PC-3 (cell line): ENCODE measurements at regions not wholly inside any gene's neighbourhood (a gene's known extent, or its start where the extent isn't known, plus 50 kb on each side); places are given as distances from the start of the nearest gene placed in this dataset.

Experiments used
- ATAC-seq: fragments of 200-7000 bp; cut with Tn5 transposase; 2 replicates; pipeline ENCODE4 v1.9.1; 2020; ENCODE audit warnings: mild to moderate bottlenecking, moderate library complexity
- BruUV-seq: library from RNA; stranded (reverse); fragments of 400-500 nt; replicated peaks from 2 replicates; lab custom pipeline; 2021; lab: Mats Ljungman, UMichigan
- CTCF ChIA-PET: fragments of 300-600 bp; sonication (Branson Sonifier 250); formaldehyde crosslinking; loops from one replicate; lab custom pipeline; 2022; ENCODE audit warnings: antibody characterized with exemption; lab: Charles Lee
- POLR2A ChIA-PET: fragments of 300-600 bp; sonication (Branson Sonifier 250); formaldehyde crosslinking; loops from one replicate; lab custom pipeline; 2022; ENCODE audit warnings: antibody characterized with exemption; ENCODE audit not compliant: unreplicated experiment; lab: Charles Lee
- DNase-seq: peaks from one replicate; pipeline ENCODE4 v3.0.0-alpha.2; 2015
- H2AFZ ChIP-seq: fragments of 300-600 bp; sonication (generic); 2 replicates; pipeline ENCODE4 v1.6.0; 2016; ENCODE audit warnings: antibody characterized with exemption, low read length
- H3F3A ChIP-seq: fragments of 300-600 bp; sonication (generic); one replicate; pipeline ENCODE4 v1.6.0; 2017; ENCODE audit warnings: antibody characterized with exemption, low read length, control low read depth, mild to moderate bottlenecking; ENCODE audit not compliant: unreplicated experiment
- H3K27ac ChIP-seq: fragments of 300-600 bp; sonication (generic); 2 replicates; pipeline ENCODE4 v1.5.1; 2016; ENCODE audit warnings: mild to moderate bottlenecking, low read length
- H3K27me3 ChIP-seq: fragments of 300-600 bp; sonication (generic); 2 replicates; pipeline ENCODE4 v1.6.1; 2016; ENCODE audit warnings: low read length, mixed read lengths
- H3K36me3 ChIP-seq: fragments of 300-600 bp; sonication (generic); 2 replicates; pipeline ENCODE4 v1.6.1; 2016; ENCODE audit warnings: low read depth, mixed run types, low read length, mixed read lengths
- H3K4me1 ChIP-seq: fragments of 300-600 bp; sonication (generic); 2 replicates; pipeline ENCODE4 v1.5.1; 2016; ENCODE audit warnings: low read length; ENCODE audit not compliant: insufficient read depth
- H3K4me2 ChIP-seq: fragments of 300-600 bp; sonication (generic); 2 replicates; pipeline ENCODE4 v1.6.0; 2016; ENCODE audit warnings: low read length
- H3K4me3 ChIP-seq: fragments of 300-600 bp; sonication (generic); 2 replicates; pipeline ENCODE4 v1.5.1; 2016; ENCODE audit warnings: mild to moderate bottlenecking, low read length, mixed read lengths
- H3K79me2 ChIP-seq: fragments of 300-600 bp; sonication (generic); 2 replicates; pipeline ENCODE4 v1.6.1; 2017; ENCODE audit warnings: low read length, mixed read lengths
- H3K9ac ChIP-seq: fragments of 300-600 bp; sonication (generic); 2 replicates; pipeline ENCODE4 v1.6.0; 2016; ENCODE audit warnings: mild to moderate bottlenecking, low read length
- H3K9me2 ChIP-seq: fragments of 300-600 bp; sonication (generic); replicated peaks from 2 replicates; pipeline ENCODE4 v1.6.1; 2016; ENCODE audit warnings: mixed run types, low read length, mixed read lengths
- H3K9me3 ChIP-seq: fragments of 300-600 bp; sonication (generic); 2 replicates; pipeline ENCODE4 v1.6.1; 2016; ENCODE audit warnings: low read length, mixed read lengths
- H4K20me1 ChIP-seq: fragments of 300-600 bp; sonication (generic); 2 replicates; pipeline ENCODE4 v1.6.1; 2016; ENCODE audit warnings: low read length, mixed read lengths
- CTCF ChIP-seq: fragments of 300-600 bp; sonication (generic); conservative IDR thresholded peaks from 2 replicates; pipeline ENCODE4 v1.5.1; 2017; ENCODE audit warnings: antibody characterized with exemption, low read depth, mild to moderate bottlenecking, low read length
- EZH2 ChIP-seq: fragments of 300-600 bp; sonication (generic); IDR thresholded peaks from one replicate; pipeline ENCODE4 v1.6.1; 2017; ENCODE audit warnings: antibody characterized with exemption, mild to moderate bottlenecking, low read length; ENCODE audit not compliant: unreplicated experiment
- EZH2phosphoT487 ChIP-seq: fragments of 300-600 bp; sonication (generic); IDR thresholded peaks from 2 replicates; pipeline ENCODE4 v1.6.1; 2018; ENCODE audit warnings: mild to moderate bottlenecking, antibody characterized with exemption, low read length, borderline replicate concordance
- intact Hi-C: fragments of 100-400 bp; cut with micrococcal nuclease; formaldehyde crosslinking; loops from 2 replicates; pipeline ENCODE4 v1.9.0; 2023

DNA sequence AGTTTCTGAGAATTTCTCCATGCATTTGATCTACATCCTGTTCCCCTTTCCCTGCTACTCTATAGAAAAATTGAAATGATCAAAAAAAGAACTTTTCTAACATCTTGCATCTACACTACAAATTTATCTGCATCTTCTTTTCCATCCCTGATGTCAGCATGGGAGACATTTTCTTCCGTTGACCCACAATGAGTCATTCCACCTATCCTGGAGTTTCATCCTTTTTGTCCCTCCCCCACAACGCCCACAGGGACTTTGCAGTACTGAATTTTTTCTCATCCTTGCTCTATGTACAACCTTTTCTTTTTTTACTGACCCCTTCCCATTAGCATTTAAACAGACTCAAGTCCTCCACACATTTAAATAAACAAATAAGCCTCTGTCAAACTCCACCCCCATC, 112.2 kb upstream of the MROH9 start:
- no peak overlapping the region for H3K4me3 ChIP-seq
- H3K36me3 ChIP-seq, result no peaks in the 10 kb centered on the region
- no peak overlapping the region for H3K9ac ChIP-seq
- no peak overlapping the region for H2AFZ ChIP-seq
- DNase-seq (no peak), ATAC-seq (no peak)
- H3K4me2 ChIP-seq, result no peak overlapping the region
- TF ChIP-seq EZH2phosphoT487 (no peak), EZH2 (no peak), CTCF (no peak)
- CTCF ChIA-PET, result no interaction called here
- intact Hi-C loops, result no loop called here
- POLR2A ChIA-PET, result no interaction called here
- no peak overlapping the region for H3K27ac ChIP-seq
- H3K4me1 ChIP-seq, result no peaks in the 10 kb centered on the region
- no TSS peak for BruUV-seq
- H3K79me2 ChIP-seq, result no peaks in the 10 kb centered on the region
- H3K27me3 ChIP-seq, result no peaks in the 10 kb centered on the region
- H3K9me2 ChIP-seq, result no peaks in the 10 kb centered on the region
- no peaks in the 10 kb centered on the region for H4K20me1 ChIP-seq
- no peaks in the 10 kb centered on the region for H3F3A ChIP-seq
- no peaks in the 10 kb centered on the region for H3K9me3 ChIP-seq

GRCh38 chr1:170831276-170831675, 104.1 kb upstream of the MROH9 start:
- no peak overlapping the region for H3K27ac ChIP-seq
- POLR2A ChIA-PET, result no interaction called here
- no TSS peak for BruUV-seq
- H3K9me3 ChIP-seq, result no peaks in the 10 kb centered on the region
- H3K4me1 ChIP-seq, result no peaks in the 10 kb centered on the region
- no peaks in the 10 kb centered on the region for H3K79me2 ChIP-seq
- no peak overlapping the region for H3K4me3 ChIP-seq
- no peak overlapping the region for H2AFZ ChIP-seq
- intact Hi-C loops, result no loop called here
- ATAC-seq, result no peak
- no peaks in the 10 kb centered on the region for H3K27me3 ChIP-seq
- no peaks in the 10 kb centered on the region for H3K9me2 ChIP-seq
- CTCF ChIA-PET, result no interaction called here
- H3K9ac ChIP-seq, result no peak overlapping the region
- H3K4me2 ChIP-seq, result no peak overlapping the region
- no peak for DNase-seq
- H4K20me1 ChIP-seq, result no peaks in the 10 kb centered on the region
- no peaks in the 10 kb centered on the region for H3K36me3 ChIP-seq
- no peaks in the 10 kb centered on the region for H3F3A ChIP-seq
- TF ChIP-seq EZH2phosphoT487, result no peak
- no peak for TF ChIP-seq EZH2
- TF ChIP-seq CTCF, result no peak

- Histone ChIP-seq H3K9me2 (no peaks in the 10 kb centered on the region), H3K4me2 (no peak overlapping the region), H3K9ac (no peak overlapping the region), H3K36me3 (no peaks in the 10 kb centered on the region), H3K27ac (no peak overlapping the region), H3K4me3 (no peak overlapping the region), H4K20me1 (no peaks in the 10 kb centered on the region), H3K79me2 (no peaks in the 10 kb centered on the region), H2AFZ (no peak overlapping the region), H3F3A (no peaks in the 10 kb centered on the region), H3K4me1 (no peaks in the 10 kb centered on the region), H3K9me3 (no peaks in the 10 kb centered on the region), H3K27me3 (0 out of 2 replicates have a peak, but pooled peaks cover under 1% of the 10 kb centered on the region)
- CTCF ChIA-PET, result no interaction called here
- POLR2A ChIA-PET, result no interaction called here
- ATAC-seq (no peak), DNase-seq (no peak)
- no TSS peak for BruUV-seq
- intact Hi-C loops, result no loop called here
- TF ChIP-seq EZH2 (no peak), EZH2phosphoT487 (no peak), CTCF (no peak)
These were observed 99.2 kb upstream of the MROH9 start for GRCh38 chr1:170836141-170836540.
